AG09319 (cell line): ENCODE measurements at regions not wholly inside any gene's neighbourhood (a gene's known extent, or its start where the extent isn't known, plus 50 kb on each side); places are given as distances from the start of the nearest gene placed in this dataset.

Experiments
- DNase-seq: peaks from one replicate; pipeline ENCODE4 v3.0.0-alpha.2; 2010; ENCODE audit warnings: low read depth; ENCODE audit errors: extremely low read depth
- TF ChIP-seq, protein P1 (sequence below): IDR thresholded peaks from 2 replicates; pipeline ENCODE4 v1.5.1; 2011; ENCODE audit warnings: low read depth, mild to moderate bottlenecking, inconsistent platforms, low read length, moderate library complexity

DNA sequence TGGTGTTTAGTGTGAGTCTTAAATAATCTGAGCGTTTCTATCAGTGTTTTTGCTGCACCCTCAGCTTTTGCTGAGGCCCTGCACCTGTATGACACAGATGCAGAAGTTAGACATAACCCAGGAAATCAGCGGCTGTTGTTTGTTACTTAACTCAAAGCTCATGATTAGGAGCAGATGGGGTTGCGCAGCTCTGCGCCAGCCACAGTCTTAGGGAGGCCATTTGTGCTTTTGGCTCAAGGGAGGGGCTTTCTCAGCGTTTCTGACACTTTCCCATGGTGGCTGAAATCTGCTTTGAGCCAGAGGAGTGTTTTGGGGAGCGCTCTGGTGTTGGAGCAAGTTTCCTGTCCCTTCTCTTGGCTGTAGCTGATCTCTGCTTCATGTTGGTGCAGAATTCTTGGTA, 433.8 kb downstream of the NAF1 start:
- TF ChIP-seq, protein P1, sequence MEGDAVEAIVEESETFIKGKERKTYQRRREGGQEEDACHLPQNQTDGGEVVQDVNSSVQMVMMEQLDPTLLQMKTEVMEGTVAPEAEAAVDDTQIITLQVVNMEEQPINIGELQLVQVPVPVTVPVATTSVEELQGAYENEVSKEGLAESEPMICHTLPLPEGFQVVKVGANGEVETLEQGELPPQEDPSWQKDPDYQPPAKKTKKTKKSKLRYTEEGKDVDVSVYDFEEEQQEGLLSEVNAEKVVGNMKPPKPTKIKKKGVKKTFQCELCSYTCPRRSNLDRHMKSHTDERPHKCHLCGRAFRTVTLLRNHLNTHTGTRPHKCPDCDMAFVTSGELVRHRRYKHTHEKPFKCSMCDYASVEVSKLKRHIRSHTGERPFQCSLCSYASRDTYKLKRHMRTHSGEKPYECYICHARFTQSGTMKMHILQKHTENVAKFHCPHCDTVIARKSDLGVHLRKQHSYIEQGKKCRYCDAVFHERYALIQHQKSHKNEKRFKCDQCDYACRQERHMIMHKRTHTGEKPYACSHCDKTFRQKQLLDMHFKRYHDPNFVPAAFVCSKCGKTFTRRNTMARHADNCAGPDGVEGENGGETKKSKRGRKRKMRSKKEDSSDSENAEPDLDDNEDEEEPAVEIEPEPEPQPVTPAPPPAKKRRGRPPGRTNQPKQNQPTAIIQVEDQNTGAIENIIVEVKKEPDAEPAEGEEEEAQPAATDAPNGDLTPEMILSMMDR: no peak
- DNase-seq: no peak

DNA sequence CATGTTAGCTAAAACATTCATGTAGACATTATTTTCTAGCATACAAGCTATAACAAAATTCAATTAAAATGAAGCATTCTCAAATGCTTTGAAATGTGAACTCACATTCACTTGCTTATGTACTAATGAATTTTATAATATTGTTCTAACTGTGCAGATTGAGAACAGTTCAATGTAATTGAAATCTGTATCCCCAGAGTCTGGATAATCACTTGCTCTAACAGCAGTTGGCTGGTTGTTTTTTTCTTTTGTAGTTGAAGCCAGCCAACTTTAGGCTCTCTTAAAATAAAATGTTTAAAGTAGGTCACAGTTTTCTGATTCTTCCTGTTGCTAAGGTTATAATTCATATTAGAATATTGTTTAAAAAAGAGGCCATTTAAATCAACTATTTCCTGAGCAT, 438.9 kb downstream of the NAF1 start:
- TF ChIP-seq, protein P1: no peak
- no peak for DNase-seq

DNA sequence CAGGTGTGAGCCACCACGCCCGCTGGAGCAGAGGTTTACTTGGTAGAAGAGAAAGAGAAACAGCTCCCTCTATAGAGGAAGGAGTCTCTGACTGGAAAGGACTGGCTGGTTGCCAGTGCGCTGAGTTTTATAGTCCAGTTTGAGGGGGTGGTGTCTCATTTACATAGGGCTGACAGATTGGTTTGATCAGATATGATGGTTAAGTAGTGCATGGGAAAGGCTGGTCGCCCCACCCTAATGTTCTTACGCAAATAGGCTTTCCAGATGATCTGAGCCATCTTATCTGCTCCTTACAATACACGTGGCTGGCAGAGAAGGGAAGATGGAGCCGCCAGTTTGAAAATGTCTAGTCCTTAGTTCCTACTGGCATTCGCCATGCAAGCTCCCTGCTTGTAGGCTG, 439.5 kb downstream of the NAF1 start:
- TF ChIP-seq, protein P1: no peak
- no peak for DNase-seq

DNA sequence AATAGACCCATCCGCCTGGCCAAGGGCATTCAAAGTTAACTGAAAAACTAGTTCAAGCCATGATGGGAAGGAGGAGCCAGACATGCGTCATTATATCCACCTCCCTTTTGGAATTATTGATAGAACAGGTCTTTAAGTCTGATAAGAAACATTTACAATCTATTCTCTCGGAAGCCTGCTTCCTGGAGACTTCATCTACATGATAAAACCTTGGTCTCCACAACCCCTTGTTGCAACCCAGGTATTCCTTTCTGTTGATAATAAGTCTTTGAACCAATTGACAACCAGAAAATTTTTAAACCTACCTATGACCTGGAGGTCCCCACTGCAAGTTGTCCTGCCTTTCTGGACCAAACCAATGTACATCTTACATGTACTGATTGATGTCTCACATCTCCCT, 451.3 kb downstream of the NAF1 start:
- no peak for DNase-seq
- TF ChIP-seq, protein P1: no peak

DNA sequence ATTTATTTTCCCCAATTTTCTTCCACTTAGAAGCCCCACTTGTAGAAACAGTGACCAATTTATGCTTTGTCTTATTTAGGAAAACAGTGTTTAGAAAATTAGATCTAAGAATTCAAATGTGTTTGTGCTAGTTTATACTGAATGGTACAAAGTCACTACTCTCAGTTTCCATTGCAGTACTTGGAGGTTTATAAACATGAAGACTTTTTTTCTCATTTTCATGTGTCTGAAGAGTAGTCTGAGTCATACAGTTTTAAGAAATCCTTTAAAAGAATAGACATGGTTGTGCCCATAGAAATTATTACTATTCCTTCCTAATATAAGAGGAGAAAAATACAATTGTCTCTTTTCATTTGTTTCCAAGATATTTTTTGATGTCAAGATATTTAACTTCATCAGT, 458.7 kb downstream of the NAF1 start:
- TF ChIP-seq, protein P1: no peak
- no peak for DNase-seq

DNA sequence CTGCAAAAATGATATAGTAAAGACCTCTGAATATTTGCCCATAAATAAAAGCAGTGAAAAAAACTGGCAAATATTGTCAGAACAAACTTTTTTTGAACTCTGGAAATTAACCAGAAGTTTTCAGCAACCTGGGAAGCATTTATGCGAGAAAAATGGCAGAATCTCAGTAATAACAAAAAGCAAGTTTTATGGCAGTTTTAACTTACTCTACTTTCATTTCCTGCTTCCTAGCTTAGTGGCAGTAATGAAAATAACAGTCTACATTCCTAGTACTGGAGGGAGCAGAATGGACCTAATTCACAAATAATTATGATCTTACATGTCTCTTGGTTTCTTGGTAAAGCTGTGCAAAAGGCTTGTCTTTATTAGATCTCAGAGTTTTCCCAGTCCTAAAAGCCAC, 460.1 kb downstream of the NAF1 start:
- TF ChIP-seq, protein P1: no peak
- DNase-seq: no peak

DNA sequence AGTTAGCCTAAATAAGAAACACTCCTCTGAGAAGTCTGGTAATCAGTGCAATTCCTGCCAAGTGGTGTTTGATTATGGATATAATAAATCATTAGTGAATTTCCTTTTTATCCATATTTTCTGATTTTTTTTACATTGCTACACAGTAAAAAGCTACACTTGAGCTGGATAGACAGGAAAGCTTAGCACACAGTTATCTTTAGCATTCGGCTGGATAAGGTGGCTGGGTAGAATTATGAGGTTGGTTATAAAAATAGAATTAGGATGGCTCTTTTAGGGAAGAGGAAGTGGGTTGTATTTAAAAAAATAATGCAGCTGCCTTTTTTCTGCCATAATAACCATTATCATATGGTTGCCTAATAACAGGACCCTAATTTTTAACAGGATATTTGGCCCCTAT, 460.6 kb downstream of the NAF1 start:
- TF ChIP-seq, protein P1: no peak
- DNase-seq: no peak
